GM23338 (cell line): ENCODE measurements at regions not wholly inside any gene's neighbourhood (a gene's known extent, or its start where the extent isn't known, plus 50 kb on each side); places are given as distances from the start of the nearest gene placed in this dataset.

Experiments used
- ATAC-seq: fragments of 200-7000 bp; cut with Tn5 transposase; 3 replicates; pipeline ENCODE4 v1.9.1; 2020
- DNase-seq: peaks from one replicate; pipeline ENCODE4 v3.0.0-alpha.2; 2015; ENCODE audit warnings: low spot score
- H2AFZ ChIP-seq: fragments of 200-600 bp; sonication (generic); 2 replicates; pipeline ENCODE4 v1.8.0; 2016; ENCODE audit warnings: antibody characterized with exemption, mild to moderate bottlenecking, moderate library complexity
- H3F3A ChIP-seq: fragments of 200-600 bp; sonication (generic); replicated peaks from 2 replicates; pipeline ENCODE4 v1.8.0; 2017; ENCODE audit warnings: antibody characterized with exemption, mixed run types, low read depth
- H3K27ac ChIP-seq: fragments of 200-600 bp; sonication (generic); 2 replicates; pipeline ENCODE4 v1.6.1; 2016; ENCODE audit warnings: low read depth
- H3K27me3 ChIP-seq: fragments of 200-600 bp; sonication (generic); 2 replicates; pipeline ENCODE4 v1.8.0; 2016; ENCODE audit warnings: mild to moderate bottlenecking, mixed run types, moderate library complexity; ENCODE audit not compliant: insufficient read depth
- H3K36me3 ChIP-seq: fragments of 200-600 bp; sonication (generic); 2 replicates; pipeline ENCODE4 v1.8.0; 2016; ENCODE audit warnings: mild to moderate bottlenecking; ENCODE audit not compliant: insufficient read depth
- H3K4me1 ChIP-seq: fragments of 200-600 bp; sonication (generic); 2 replicates; pipeline ENCODE4 v1.8.0; 2016; ENCODE audit warnings: mild to moderate bottlenecking, moderate library complexity; ENCODE audit not compliant: insufficient read depth
- H3K4me2 ChIP-seq: fragments of 200-600 bp; sonication (generic); 2 replicates; pipeline ENCODE4 v1.7.1; 2017; ENCODE audit warnings: mixed run types
- H3K4me3 ChIP-seq: fragments of 200-600 bp; sonication (generic); 2 replicates; pipeline ENCODE4 v1.6.1; 2016; ENCODE audit warnings: mixed run types
- H3K79me2 ChIP-seq: fragments of 200-600 bp; sonication (generic); replicated peaks from 2 replicates; pipeline ENCODE4 v1.8.0; 2017; ENCODE audit warnings: mild to moderate bottlenecking; ENCODE audit not compliant: insufficient read depth
- H3K9me2 ChIP-seq: fragments of 200-600 bp; sonication (generic); 2 replicates; pipeline ENCODE4 v1.8.0; 2017; ENCODE audit not compliant: insufficient read depth
- H4K20me1 ChIP-seq: fragments of 200-600 bp; sonication (generic); replicated peaks from 2 replicates; pipeline ENCODE4 v1.8.0; 2017; ENCODE audit warnings: mild to moderate bottlenecking; ENCODE audit not compliant: insufficient read depth
- H3K27ac Mint-ChIP-seq: 2 replicates; pipeline ENCODE4 v1.8.0; 2020; ENCODE audit warnings: inconsistent platforms, mild to moderate bottlenecking, moderate library complexity, mixed read lengths
- H3K27me3 Mint-ChIP-seq: 3 replicates; pipeline ENCODE4 v1.8.0; 2022; ENCODE audit warnings: low read depth, mild to moderate bottlenecking, moderate library complexity, mixed read lengths, inconsistent platforms; ENCODE audit not compliant: insufficient read depth, poor library complexity
- H3K36me3 Mint-ChIP-seq: 3 replicates; pipeline ENCODE4 v1.8.0; 2021; ENCODE audit warnings: low read depth, mild to moderate bottlenecking, inconsistent platforms, moderate library complexity, mixed read lengths
- H3K4me1 Mint-ChIP-seq: 3 replicates; pipeline ENCODE4 v1.8.0; 2020; ENCODE audit warnings: mild to moderate bottlenecking, inconsistent platforms, mixed read lengths
- H3K4me3 Mint-ChIP-seq: 3 replicates; pipeline ENCODE4 v1.8.0; 2021; ENCODE audit warnings: moderate library complexity, mild to moderate bottlenecking, inconsistent platforms, mixed read lengths
- H3K9me3 Mint-ChIP-seq: 3 replicates; pipeline ENCODE4 v1.8.0; 2020; ENCODE audit warnings: moderate library complexity, mild to moderate bottlenecking, inconsistent platforms, mixed read lengths
- CREB1 ChIP-seq: fragments of 250-450 bp; sonication (Bioruptor Pico); IDR thresholded peaks from 2 replicates; pipeline ENCODE4 v1.5.0; 2020; ENCODE audit warnings: low read depth, mild to moderate bottlenecking, moderate library complexity
- EZH2 ChIP-seq: fragments of 200-600 bp; sonication (generic); IDR thresholded peaks from one replicate; pipeline ENCODE4 v1.8.0; 2017; ENCODE audit warnings: antibody characterized with exemption, mild to moderate bottlenecking, low read depth; ENCODE audit not compliant: unreplicated experiment
- EZH2phosphoT487 ChIP-seq: fragments of 200-600 bp; sonication (generic); IDR thresholded peaks from one replicate; pipeline ENCODE4 v1.8.1; 2018; ENCODE audit warnings: antibody characterized with exemption; ENCODE audit not compliant: unreplicated experiment
- JUNB ChIP-seq: IDR thresholded peaks from one replicate; pipeline ENCODE4 v1.6.1; 2016; ENCODE audit warnings: antibody characterized with exemption; ENCODE audit not compliant: unreplicated experiment
- NANOG ChIP-seq: IDR thresholded peaks from 2 replicates; pipeline ENCODE4 v1.6.1; 2016; ENCODE audit warnings: antibody characterized with exemption, borderline replicate concordance
- POLR2AphosphoS5 ChIP-seq: IDR thresholded peaks from 2 replicates; pipeline ENCODE4 v1.6.1; 2016; ENCODE audit warnings: antibody characterized with exemption, low read depth
- REST ChIP-seq: IDR thresholded peaks from one replicate; pipeline ENCODE4 v1.6.1; 2018; ENCODE audit warnings: antibody characterized with exemption; ENCODE audit not compliant: unreplicated experiment
- STAT1 ChIP-seq: IDR thresholded peaks from one replicate; pipeline ENCODE4 v1.6.1; 2016; ENCODE audit warnings: antibody characterized with exemption; ENCODE audit not compliant: unreplicated experiment
- ZNF114 ChIP-seq: fragments of 250-450 bp; sonication (Bioruptor Pico); IDR thresholded peaks from 2 replicates; pipeline ENCODE4 v1.5.0; 2020; ENCODE audit warnings: mild to moderate bottlenecking, moderate library complexity
- ZNF331 ChIP-seq: fragments of 250-450 bp; sonication (Bioruptor Pico); IDR thresholded peaks from 2 replicates; pipeline ENCODE4 v1.5.0; 2020; ENCODE audit warnings: low read depth, mild to moderate bottlenecking, moderate library complexity
- ZNF462 ChIP-seq: fragments of 250-450 bp; sonication (Bioruptor Pico); IDR thresholded peaks from 2 replicates; pipeline ENCODE4 v1.5.0; 2020; ENCODE audit warnings: mild to moderate bottlenecking, moderate library complexity
- TF ChIP-seq, protein P1 (sequence below): IDR thresholded peaks from 2 replicates; pipeline ENCODE4 v1.6.1; 2016; ENCODE audit warnings: antibody characterized with exemption
- TF ChIP-seq, protein P2 (sequence below), 2 experiments: fragments of 200-600 bp in 1 of 2; sonication (generic) in 1 of 2; conservative IDR thresholded peaks; 2 replicates each; pipeline versions ENCODE4 v1.5.1 to v1.6.1; 2016 to 2017; ENCODE audit warnings: antibody characterized with exemption in 2 of 2, low read depth in 2 of 2, mild to moderate bottlenecking in 2 of 2, moderate library complexity in 1 of 2

DNA sequence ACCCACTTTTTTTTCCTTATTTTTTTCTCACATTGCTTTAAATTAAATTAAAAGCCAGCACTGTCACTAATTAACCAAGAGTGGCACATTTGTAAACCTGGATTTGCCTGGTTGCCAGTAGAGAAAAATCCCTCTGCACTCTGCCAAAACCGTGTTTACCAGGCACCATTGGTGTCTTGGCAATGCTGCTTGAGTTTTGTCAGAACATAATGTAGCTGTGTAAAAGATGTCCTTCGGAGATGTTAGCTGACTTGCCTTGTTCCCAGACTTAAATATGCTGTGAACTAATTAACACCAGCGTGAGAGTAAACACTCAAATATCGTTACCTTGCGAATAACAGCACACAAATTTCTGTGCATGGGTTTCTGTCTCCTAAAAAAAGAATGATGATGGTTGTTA lies 694.9 kb upstream of the ID4 start:
- Mint-ChIP-seq H3K9me3 (no peaks in the 10 kb centered on the region), H3K27me3 (no peaks in the 10 kb centered on the region), H3K4me1 (peaks cover 9% of the 10 kb centered on the region), H3K27ac (no peak overlapping the region), H3K36me3 (no peaks in the 10 kb centered on the region), H3K4me3 (no peak overlapping the region)
- H3F3A ChIP-seq = no peaks in the 10 kb centered on the region
- H3K4me2 ChIP-seq = no peak overlapping the region
- ATAC-seq (no peak), DNase-seq (no peak)
- no peaks in the 10 kb centered on the region for H3K27me3 ChIP-seq
- H4K20me1 ChIP-seq = no peaks in the 10 kb centered on the region
- H3K36me3 ChIP-seq = no peaks in the 10 kb centered on the region
- peaks cover under 1% of the 10 kb centered on the region; the same call in 1 of the 2 replicates for H3K4me1 ChIP-seq
- H3K27ac ChIP-seq = no peak overlapping the region
- no peak overlapping the region for H2AFZ ChIP-seq
- H3K9me2 ChIP-seq = no peaks in the 10 kb centered on the region
- no peaks in the 10 kb centered on the region for H3K79me2 ChIP-seq
- H3K4me3 ChIP-seq = no peak overlapping the region
- TF ChIP-seq CREB1 (no peak), POLR2AphosphoS5 (no peak), ZNF331 (no peak), REST (no peak), JUNB (no peak), NANOG (no peak), EZH2 (no peak), STAT1 (no peak), EZH2phosphoT487 (no peak), ZNF114 (CRISPR knock-in tag) (no peak), ZNF462 (CRISPR knock-in tag) (no peak)
- TF ChIP-seq, protein P1, sequence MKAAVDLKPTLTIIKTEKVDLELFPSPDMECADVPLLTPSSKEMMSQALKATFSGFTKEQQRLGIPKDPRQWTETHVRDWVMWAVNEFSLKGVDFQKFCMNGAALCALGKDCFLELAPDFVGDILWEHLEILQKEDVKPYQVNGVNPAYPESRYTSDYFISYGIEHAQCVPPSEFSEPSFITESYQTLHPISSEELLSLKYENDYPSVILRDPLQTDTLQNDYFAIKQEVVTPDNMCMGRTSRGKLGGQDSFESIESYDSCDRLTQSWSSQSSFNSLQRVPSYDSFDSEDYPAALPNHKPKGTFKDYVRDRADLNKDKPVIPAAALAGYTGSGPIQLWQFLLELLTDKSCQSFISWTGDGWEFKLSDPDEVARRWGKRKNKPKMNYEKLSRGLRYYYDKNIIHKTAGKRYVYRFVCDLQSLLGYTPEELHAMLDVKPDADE = no peak
- TF ChIP-seq, protein P2, sequence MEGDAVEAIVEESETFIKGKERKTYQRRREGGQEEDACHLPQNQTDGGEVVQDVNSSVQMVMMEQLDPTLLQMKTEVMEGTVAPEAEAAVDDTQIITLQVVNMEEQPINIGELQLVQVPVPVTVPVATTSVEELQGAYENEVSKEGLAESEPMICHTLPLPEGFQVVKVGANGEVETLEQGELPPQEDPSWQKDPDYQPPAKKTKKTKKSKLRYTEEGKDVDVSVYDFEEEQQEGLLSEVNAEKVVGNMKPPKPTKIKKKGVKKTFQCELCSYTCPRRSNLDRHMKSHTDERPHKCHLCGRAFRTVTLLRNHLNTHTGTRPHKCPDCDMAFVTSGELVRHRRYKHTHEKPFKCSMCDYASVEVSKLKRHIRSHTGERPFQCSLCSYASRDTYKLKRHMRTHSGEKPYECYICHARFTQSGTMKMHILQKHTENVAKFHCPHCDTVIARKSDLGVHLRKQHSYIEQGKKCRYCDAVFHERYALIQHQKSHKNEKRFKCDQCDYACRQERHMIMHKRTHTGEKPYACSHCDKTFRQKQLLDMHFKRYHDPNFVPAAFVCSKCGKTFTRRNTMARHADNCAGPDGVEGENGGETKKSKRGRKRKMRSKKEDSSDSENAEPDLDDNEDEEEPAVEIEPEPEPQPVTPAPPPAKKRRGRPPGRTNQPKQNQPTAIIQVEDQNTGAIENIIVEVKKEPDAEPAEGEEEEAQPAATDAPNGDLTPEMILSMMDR (conservative IDR thresholded peaks at IDR 0.05; ENCODE audit: low read depth in 2 of 2) = no peak
